GM21723 (cell line): ENCODE measurements at regions not wholly inside any gene's neighbourhood (a gene's known extent, or its start where the extent isn't known, plus 50 kb on each side); places are given as distances from the start of the nearest gene placed in this dataset.
"Not testable (repeated sequence)": the region's sequence is repeated elsewhere in the genome, so short reads cannot be mapped to it uniquely, and the experiment has no call there.

ENCODE experiments used
- ATAC-seq: cut with Tn5 transposase; IDR thresholded peaks from one replicate; pipeline ENCODE4 v1.9.1; 2021; ENCODE audit warnings: mild to moderate bottlenecking, moderate library complexity; ENCODE audit not compliant: unreplicated experiment

GRCh38 chr6:81875782-81876293 is 123.4 kb upstream of the TENT5A start:
- ATAC-seq: no peak

- not testable (repeated sequence) for ATAC-seq
These were observed 117.4 kb upstream of the TENT5A start for GRCh38 chr6:81869749-81870508.

GRCh38 chr6:81865712-81866111 is 113.2 kb upstream of the TENT5A start:
- no peak for ATAC-seq

- ATAC-seq: no peak
These were observed 111.6 kb upstream of the TENT5A start for GRCh38 chr6:81864124-81864523.

GRCh38 chr6:81863123-81863522 is 110.6 kb upstream of the TENT5A start:
- no peak for ATAC-seq

- ATAC-seq: no peak
These were observed 108.8 kb upstream of the TENT5A start for GRCh38 chr6:81861281-81861680.

GRCh38 chr6:81859884-81860283 is 107.4 kb upstream of the TENT5A start:
- ATAC-seq: no peak

GRCh38 chr6:81857812-81858211 is 105.3 kb upstream of the TENT5A start:
- no peak for ATAC-seq

- ATAC-seq: no peak
These were observed 104.4 kb upstream of the TENT5A start for GRCh38 chr6:81856872-81857271.

- no peak for ATAC-seq
These were observed 102.0 kb upstream of the TENT5A start for GRCh38 chr6:81854474-81854873.

- ATAC-seq: no peak
These were observed 101.5 kb upstream of the TENT5A start for GRCh38 chr6:81853975-81854374.

GRCh38 chr6:81849248-81849647 is 96.8 kb upstream of the TENT5A start:
- no peak for ATAC-seq

- ATAC-seq: no peak
These were observed 95.4 kb upstream of the TENT5A start for GRCh38 chr6:81847866-81848265.

GRCh38 chr6:81844686-81845085 is 92.2 kb upstream of the TENT5A start:
- ATAC-seq: no peak

- ATAC-seq: no peak
These were observed 90.8 kb upstream of the TENT5A start for GRCh38 chr6:81843302-81843701.

- ATAC-seq: no peak
These were observed 89.8 kb upstream of the TENT5A start for GRCh38 chr6:81842254-81842653.

- ATAC-seq: no peak
These were observed 86.4 kb upstream of the TENT5A start for GRCh38 chr6:81838724-81839426.

- no peak for ATAC-seq
These were observed 85.5 kb upstream of the TENT5A start for GRCh38 chr6:81838031-81838430.

GRCh38 chr6:81834141-81834681 is 81.7 kb upstream of the TENT5A start:
- ATAC-seq: no peak

GRCh38 chr6:81832304-81832703 is 79.8 kb upstream of the TENT5A start:
- ATAC-seq: no peak

- no peak for ATAC-seq
These were observed 78.8 kb upstream of the TENT5A start for GRCh38 chr6:81831274-81831673.

- ATAC-seq: no peak
These were observed 74.3 kb upstream of the TENT5A start for GRCh38 chr6:81826784-81827183.
